Vagina (tissue), 2 donors: ENCODE measurements at regions not wholly inside any gene's neighbourhood (a gene's known extent, or its start where the extent isn't known, plus 50 kb on each side); places are given as distances from the start of the nearest gene placed in this dataset.

Experiments
- CTCF ChIP-seq, 3 experiments: fragments of 450-650 bp in 2 of 3; fragments of 200-600 bp in 1 of 3; sonication (generic) in 1 of 3; IDR thresholded peaks; one replicate each; pipeline ENCODE4 v1.5.1; 2017 to 2019; ENCODE audit warnings: antibody characterized with exemption in 3 of 3, mild to moderate bottlenecking in 2 of 3, moderate library complexity in 2 of 3
- POLR2A ChIP-seq, 2 donors: fragments of 450-650 bp; IDR thresholded peaks; one replicate each; pipeline ENCODE4 v1.6.1; 2017; ENCODE audit warnings: antibody characterized with exemption in 2 of 2, mild to moderate bottlenecking in 2 of 2, moderate library complexity in 2 of 2
- POLR2AphosphoS5 ChIP-seq, 2 donors: sonication (generic); formaldehyde crosslinking; IDR thresholded peaks; one replicate each; pipeline ENCODE4 v1.9.0; 2017; ENCODE audit warnings: antibody characterized with exemption in 2 of 2, mild to moderate bottlenecking in 2 of 2, low read depth in 1 of 2; ENCODE audit not compliant: insufficient read depth in 1 of 2

GRCh38 chr13:111916201-111916600 lies 150.7 kb upstream of the SOX1 start:
- TF ChIP-seq CTCF (IDR thresholded peaks at IDR 0.05), result no peak
- TF ChIP-seq POLR2AphosphoS5 (IDR thresholded peaks at IDR 0.05; ENCODE audit: insufficient read depth in 1 of 2, low read depth in 1 of 2), result no peak
- TF ChIP-seq POLR2A (IDR thresholded peaks at IDR 0.05), result no peak
